ENCODE measurements at regions not wholly inside any gene's neighbourhood (a gene's known extent, or its start where the extent isn't known, plus 50 kb on each side); places are given as distances from the start of the nearest gene placed in this dataset.
"Not testable (repeated sequence)": the region's sequence is repeated elsewhere in the genome, so short reads cannot be mapped to it uniquely, and the experiment has no call there.

DNA sequence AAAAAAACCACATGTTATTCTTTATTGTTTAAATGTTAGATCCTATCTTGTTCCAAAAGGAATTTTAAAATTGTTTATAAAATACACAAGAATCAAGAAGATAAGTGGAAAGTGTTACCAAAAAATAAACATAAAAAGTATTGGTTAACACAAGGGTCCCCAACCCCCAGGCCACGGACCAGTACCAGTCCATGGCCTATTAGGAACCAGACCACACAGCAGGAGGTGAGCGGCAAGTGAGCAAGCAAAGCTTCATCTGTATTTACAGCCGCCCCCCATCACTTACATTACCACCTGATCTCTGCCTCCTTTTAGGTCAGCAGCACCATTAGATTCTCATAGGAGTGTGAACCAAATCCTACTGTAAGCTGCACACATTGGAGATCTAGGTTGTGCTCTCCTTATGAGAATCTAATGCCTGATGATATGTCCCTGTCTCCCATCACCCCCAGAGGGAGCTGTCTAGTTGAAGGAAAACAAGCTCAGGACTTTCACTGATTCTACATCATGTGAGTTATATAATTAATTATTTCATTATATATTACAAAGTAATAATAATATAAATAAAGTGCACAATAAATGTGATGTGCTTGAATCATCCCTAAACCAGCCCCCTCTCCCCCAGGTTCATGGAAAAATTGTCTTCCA is 86.3 kb upstream of the CDK13 start:
- over 99% methylated on average over 3 of the region's 3 CpGs for WGBS
- H3K4me1 ChIP-seq (ENCODE audit: control insufficient read depth in 2 of 2, insufficient read depth in 2 of 2, low read length in 2 of 2); DNase-seq (ENCODE audit: low read depth in 6 of 9, low spot score in 9 of 9); H3K4me3 ChIP-seq (ENCODE audit: low read length in 2 of 2); H3K36me3 ChIP-seq (ENCODE audit: control insufficient read depth in 2 of 2, insufficient read depth in 2 of 2, low read length in 1 of 2); H3K27ac ChIP-seq (ENCODE audit: low read depth in 1 of 2, low read length in 1 of 2); H3K27me3 ChIP-seq (ENCODE audit: control insufficient read depth in 2 of 2, insufficient read depth in 1 of 2, low read length in 1 of 2); H3K9me3 ChIP-seq (ENCODE audit: control insufficient read depth in 2 of 2, insufficient read depth in 1 of 2, low read length in 1 of 2): not testable (repeated sequence)

DNA sequence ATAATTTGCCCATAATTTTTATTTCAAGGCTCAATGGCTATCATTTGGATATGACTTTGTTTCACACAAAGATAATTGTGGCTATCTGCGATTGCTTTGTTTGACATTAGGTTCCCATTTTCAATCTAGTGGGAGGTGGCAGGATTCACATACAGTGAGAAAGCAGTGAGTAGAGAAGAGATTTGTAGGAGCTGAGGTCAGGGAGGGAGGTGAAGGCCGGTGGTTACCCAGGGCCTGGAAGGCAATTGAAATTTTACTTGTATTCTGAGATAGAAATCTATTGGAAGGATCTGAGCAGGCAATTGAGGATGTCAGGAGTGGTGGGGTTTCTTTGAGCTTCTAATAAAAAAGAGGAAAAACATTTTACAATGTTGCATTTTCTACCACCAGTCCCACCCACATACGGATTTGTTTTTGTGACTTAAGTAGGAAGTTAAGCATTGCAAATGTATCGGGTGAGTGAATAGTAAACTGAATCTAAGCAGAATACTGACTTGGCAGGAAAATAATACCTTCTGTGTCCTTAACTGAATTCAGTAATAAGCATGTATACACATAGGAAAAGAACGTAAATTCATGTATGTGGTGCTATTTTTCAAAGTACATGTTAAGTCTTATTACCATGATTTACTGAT is 80.1 kb upstream of the CDK13 start:
- not testable (repeated sequence) for H3K27ac ChIP-seq (ENCODE audit: low read depth in 1 of 2, low read length in 1 of 2); H3K27me3 ChIP-seq (ENCODE audit: control insufficient read depth in 2 of 2, insufficient read depth in 1 of 2, low read length in 1 of 2); H3K4me1 ChIP-seq (ENCODE audit: control insufficient read depth in 2 of 2, insufficient read depth in 2 of 2, low read length in 2 of 2); H3K4me3 ChIP-seq (ENCODE audit: low read length in 2 of 2); DNase-seq (ENCODE audit: low read depth in 6 of 9, low spot score in 9 of 9); H3K36me3 ChIP-seq (ENCODE audit: control insufficient read depth in 2 of 2, insufficient read depth in 2 of 2, low read length in 1 of 2); H3K9me3 ChIP-seq (ENCODE audit: control insufficient read depth in 2 of 2, insufficient read depth in 1 of 2, low read length in 1 of 2)
- 92% methylated on average over 5 of the region's 5 CpGs for WGBS

DNA sequence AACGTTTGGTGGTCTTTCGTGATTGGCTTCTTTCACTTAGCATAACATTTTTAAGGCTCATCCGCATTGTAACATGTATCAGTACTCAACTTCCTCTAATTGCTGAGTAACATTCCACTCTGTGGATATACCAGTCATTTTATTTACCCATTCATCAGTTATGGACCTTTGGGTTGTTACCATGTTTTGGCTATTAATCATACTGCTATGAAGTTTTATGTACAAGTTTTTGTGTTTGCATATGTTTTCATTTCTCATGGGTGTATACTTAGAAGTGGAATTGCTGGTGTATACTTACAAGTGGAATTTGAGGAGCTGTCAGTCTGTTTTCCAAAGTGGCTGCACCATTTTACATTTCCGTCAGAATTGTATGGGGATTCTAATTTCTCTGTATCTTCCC is 78.4 kb upstream of the CDK13 start:
- WGBS: 93% methylated on average over 4 of the region's 4 CpGs
- not testable (repeated sequence) for H3K4me3 ChIP-seq (ENCODE audit: low read length in 2 of 2); H3K9me3 ChIP-seq (ENCODE audit: control insufficient read depth in 2 of 2, insufficient read depth in 1 of 2, low read length in 1 of 2); H3K27me3 ChIP-seq (ENCODE audit: control insufficient read depth in 2 of 2, insufficient read depth in 1 of 2, low read length in 1 of 2); H3K27ac ChIP-seq (ENCODE audit: low read depth in 1 of 2, low read length in 1 of 2); H3K4me1 ChIP-seq (ENCODE audit: control insufficient read depth in 2 of 2, insufficient read depth in 2 of 2, low read length in 2 of 2); H3K36me3 ChIP-seq (ENCODE audit: control insufficient read depth in 2 of 2, insufficient read depth in 2 of 2, low read length in 1 of 2); DNase-seq (ENCODE audit: low read depth in 6 of 9, low spot score in 9 of 9)

DNA sequence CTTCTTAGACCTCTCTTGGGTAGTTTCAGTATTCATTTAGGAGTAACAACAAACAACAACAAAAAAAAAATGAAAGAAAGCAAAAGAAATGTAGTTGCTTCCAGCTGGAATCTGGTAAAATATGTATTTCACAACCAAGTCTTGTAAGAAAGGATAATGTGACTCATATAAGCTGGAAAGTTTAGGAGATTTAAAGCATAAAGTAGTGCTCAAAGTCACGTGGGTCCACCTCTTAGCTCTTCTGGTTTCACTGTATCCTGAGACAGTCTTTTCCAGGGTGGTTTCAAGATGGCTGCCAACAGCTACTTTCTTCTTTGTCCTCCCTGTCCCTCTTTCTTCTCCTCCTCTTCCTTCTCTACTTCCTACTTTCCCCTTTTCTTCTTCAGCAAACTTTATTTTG is 69.5 kb upstream of the CDK13 start:
- 95% methylated on average over 1 of the region's 1 CpG for WGBS
- H3K4me3 ChIP-seq (ENCODE audit: low read length in 2 of 2): no peak overlapping the region

DNA sequence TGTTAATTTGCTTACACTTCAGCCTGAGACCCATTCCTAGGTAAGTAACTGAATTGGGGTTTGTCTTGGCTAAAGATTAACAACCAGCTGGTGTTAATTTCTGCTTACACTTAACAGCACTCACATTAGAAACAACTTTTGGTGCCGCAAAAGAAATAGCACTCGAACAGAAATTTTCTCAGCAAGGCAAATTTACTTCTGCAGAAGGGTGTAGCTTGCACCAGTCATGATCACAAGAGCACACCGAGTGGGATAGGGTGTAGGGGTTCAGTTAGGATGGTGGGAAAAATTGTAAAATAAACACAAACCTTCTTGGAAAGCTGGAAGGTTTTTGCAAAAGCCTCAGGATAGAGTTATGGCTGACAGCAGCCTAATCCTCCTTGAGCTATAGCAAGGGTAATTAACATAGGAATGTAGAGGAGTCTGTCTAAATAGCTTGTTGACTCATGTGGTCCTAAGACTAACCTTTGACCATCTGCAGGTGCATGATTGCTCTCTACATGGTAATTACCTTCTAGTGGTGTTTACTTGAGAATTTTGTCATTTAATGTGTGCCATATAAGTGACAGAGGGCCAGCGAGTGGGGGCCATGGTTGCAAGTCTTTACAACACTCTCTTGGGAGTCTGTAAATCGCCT is 67.8 kb upstream of the CDK13 start:
- no peaks in the 10 kb centered on the region for H3K27me3 ChIP-seq (ENCODE audit: control insufficient read depth in 2 of 2, insufficient read depth in 1 of 2, low read length in 1 of 2)
- H3K36me3 ChIP-seq (ENCODE audit: control insufficient read depth in 2 of 2, insufficient read depth in 2 of 2, low read length in 1 of 2): no peaks in the 10 kb centered on the region
- H3K9me3 ChIP-seq (ENCODE audit: control insufficient read depth in 2 of 2, insufficient read depth in 1 of 2, low read length in 1 of 2): peaks cover 1 to 9% of the 10 kb centered on the region in 2 donors
- no peak overlapping the region for H3K4me3 ChIP-seq (ENCODE audit: low read length in 2 of 2)
- H3K4me1 ChIP-seq (ENCODE audit: control insufficient read depth in 2 of 2, insufficient read depth in 2 of 2, low read length in 2 of 2): no peaks in the 10 kb centered on the region
- no peak for DNase-seq (ENCODE audit: low read depth in 6 of 9, low spot score in 9 of 9)
- H3K27ac ChIP-seq (ENCODE audit: low read depth in 1 of 2, low read length in 1 of 2): no peak overlapping the region
- WGBS: 96% methylated on average over 5 of the region's 5 CpGs

More for the DNA sequence above, 69.5 kb upstream of the CDK13 start:
- DNase-seq (ENCODE audit: low read depth in 6 of 9, low spot score in 9 of 9): no peak
- no peaks in the 10 kb centered on the region for H3K27me3 ChIP-seq (ENCODE audit: control insufficient read depth in 2 of 2, insufficient read depth in 1 of 2, low read length in 1 of 2)
- H3K27ac ChIP-seq (ENCODE audit: low read depth in 1 of 2, low read length in 1 of 2): no peak overlapping the region
- H3K36me3 ChIP-seq (ENCODE audit: control insufficient read depth in 2 of 2, insufficient read depth in 2 of 2, low read length in 1 of 2): no peaks in the 10 kb centered on the region
- no peaks in the 10 kb centered on the region for H3K4me1 ChIP-seq (ENCODE audit: control insufficient read depth in 2 of 2, insufficient read depth in 2 of 2, low read length in 2 of 2)
- H3K9me3 ChIP-seq (ENCODE audit: control insufficient read depth in 2 of 2, insufficient read depth in 1 of 2, low read length in 1 of 2): peaks cover 1 to 9% of the 10 kb centered on the region in 2 donors

DNA sequence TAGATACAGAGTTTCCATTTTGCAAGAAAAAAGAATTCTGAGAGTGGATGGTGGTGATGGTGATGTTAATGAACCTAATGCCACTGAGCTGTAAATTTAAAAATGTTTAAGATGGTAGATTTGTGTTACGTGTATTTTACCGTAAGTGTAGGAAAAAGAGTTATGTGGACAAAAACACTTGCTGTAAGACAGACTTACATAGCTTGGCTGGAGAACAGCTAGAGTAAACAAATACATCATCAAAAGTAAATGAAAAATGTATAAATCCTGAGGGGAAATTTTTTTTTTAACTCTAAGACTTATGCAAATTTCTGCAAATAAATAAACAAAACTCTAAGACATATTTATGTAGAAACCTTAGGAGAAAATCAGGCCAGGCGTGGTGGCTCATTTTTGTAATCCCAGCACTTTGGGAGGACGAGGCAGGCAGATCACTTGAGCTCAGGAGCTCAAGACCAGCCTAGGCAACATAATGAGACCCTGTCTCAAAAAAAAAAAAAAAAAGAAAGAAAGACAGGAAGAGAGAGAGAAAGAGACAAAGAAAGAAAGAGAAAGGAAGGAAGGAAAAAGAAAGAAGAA is 66.2 kb upstream of the CDK13 start:
- 97% methylated on average over 4 of the region's 4 CpGs for WGBS
- Histone ChIP-seq H3K4me3 (ENCODE audit: low read length in 2 of 2) (no peak overlapping the region), H3K36me3 (ENCODE audit: control insufficient read depth in 2 of 2, insufficient read depth in 2 of 2, low read length in 1 of 2) (no peaks in the 10 kb centered on the region), H3K27me3 (ENCODE audit: control insufficient read depth in 2 of 2, insufficient read depth in 1 of 2, low read length in 1 of 2) (no peaks in the 10 kb centered on the region), H3K9me3 (ENCODE audit: control insufficient read depth in 2 of 2, insufficient read depth in 1 of 2, low read length in 1 of 2) (peaks cover 1 to 9% of the 10 kb centered on the region in 2 donors), H3K4me1 (ENCODE audit: control insufficient read depth in 2 of 2, insufficient read depth in 2 of 2, low read length in 2 of 2) (no peaks in the 10 kb centered on the region), H3K27ac (ENCODE audit: low read depth in 1 of 2, low read length in 1 of 2) (no peak overlapping the region)
- DNase-seq (ENCODE audit: low read depth in 6 of 9, low spot score in 9 of 9): no peak

DNA sequence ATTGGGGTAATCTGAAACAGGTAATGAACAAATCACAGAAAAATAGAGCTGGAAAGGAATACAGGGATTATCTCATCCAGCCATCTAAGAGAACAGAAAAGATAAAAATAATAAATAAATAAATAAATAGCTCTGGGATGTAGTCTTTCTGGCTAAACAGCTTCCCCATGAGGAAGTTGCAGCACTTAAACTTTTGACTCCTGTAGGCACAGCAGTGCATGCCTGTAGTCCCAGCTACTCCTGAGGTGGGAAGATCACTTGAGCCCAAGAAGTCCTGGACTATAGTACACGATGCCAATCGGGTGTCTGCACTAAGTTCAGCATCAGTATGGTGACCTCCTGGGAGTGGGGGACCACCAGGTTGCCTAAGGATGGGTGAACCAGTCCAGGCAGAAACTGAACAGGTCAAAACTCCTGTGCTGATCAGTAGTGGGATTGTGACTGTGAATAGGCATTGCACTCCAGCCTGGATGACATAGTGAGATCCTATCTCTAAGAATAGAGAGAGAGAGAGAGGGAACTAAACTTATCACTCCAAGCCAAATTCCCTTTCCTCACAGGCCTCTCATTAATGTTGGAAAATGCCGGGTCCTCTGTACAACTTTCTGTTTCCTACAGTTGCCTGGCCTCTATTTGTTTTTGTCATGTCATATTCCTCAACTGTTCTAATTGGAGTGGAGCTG is 61.7 kb upstream of the CDK13 start:
- no peaks in the 10 kb centered on the region for H3K27me3 ChIP-seq (ENCODE audit: control insufficient read depth in 2 of 2, insufficient read depth in 1 of 2, low read length in 1 of 2)
- DNase-seq (ENCODE audit: low read depth in 6 of 9, low spot score in 9 of 9): no peak
- WGBS: 92% methylated on average over 3 of the region's 3 CpGs
- H3K36me3 ChIP-seq (ENCODE audit: control insufficient read depth in 2 of 2, insufficient read depth in 2 of 2, low read length in 1 of 2): no peaks in the 10 kb centered on the region
- H3K27ac ChIP-seq (ENCODE audit: low read depth in 1 of 2, low read length in 1 of 2): no peak overlapping the region
- H3K9me3 ChIP-seq (ENCODE audit: control insufficient read depth in 2 of 2, insufficient read depth in 1 of 2, low read length in 1 of 2): no peaks in the 10 kb centered on the region
- no peaks in the 10 kb centered on the region for H3K4me1 ChIP-seq (ENCODE audit: control insufficient read depth in 2 of 2, insufficient read depth in 2 of 2, low read length in 2 of 2)
- no peak overlapping the region for H3K4me3 ChIP-seq (ENCODE audit: low read length in 2 of 2)

DNA sequence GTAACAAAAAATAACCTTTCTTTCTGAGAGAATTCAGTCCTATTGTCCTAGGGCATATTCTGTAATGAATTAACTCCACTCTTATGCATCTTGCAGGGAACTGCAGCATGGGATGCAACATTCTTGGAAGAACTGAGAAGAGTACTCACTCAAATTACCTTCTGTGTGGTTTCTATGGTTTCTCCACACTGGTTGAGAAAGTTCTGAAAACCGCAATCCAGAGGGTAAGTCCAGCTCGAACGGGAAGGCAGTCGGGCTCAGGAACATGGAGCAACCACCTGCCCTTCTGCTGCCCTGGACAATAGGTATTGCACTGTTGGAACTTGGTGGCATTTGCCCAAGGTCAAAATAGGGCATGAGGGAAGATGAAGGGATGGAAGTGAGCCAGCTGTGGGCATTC is 59.6 kb upstream of the CDK13 start:
- DNase-seq (ENCODE audit: low read depth in 6 of 9, low spot score in 9 of 9): no peak
- peaks cover 0 to 3% of the 10 kb centered on the region in 2 donors for H3K4me1 ChIP-seq (ENCODE audit: control insufficient read depth in 2 of 2, insufficient read depth in 2 of 2, low read length in 2 of 2)
- no peak overlapping the region for H3K27ac ChIP-seq (ENCODE audit: low read depth in 1 of 2, low read length in 1 of 2)
- no peak overlapping the region for H3K4me3 ChIP-seq (ENCODE audit: low read length in 2 of 2)
- no peaks in the 10 kb centered on the region for H3K9me3 ChIP-seq (ENCODE audit: control insufficient read depth in 2 of 2, insufficient read depth in 1 of 2, low read length in 1 of 2)
- no peaks in the 10 kb centered on the region for H3K27me3 ChIP-seq (ENCODE audit: control insufficient read depth in 2 of 2, insufficient read depth in 1 of 2, low read length in 1 of 2)
- 97% methylated on average over 4 of the region's 4 CpGs for WGBS
- no peaks in the 10 kb centered on the region for H3K36me3 ChIP-seq (ENCODE audit: control insufficient read depth in 2 of 2, insufficient read depth in 2 of 2, low read length in 1 of 2)

DNA sequence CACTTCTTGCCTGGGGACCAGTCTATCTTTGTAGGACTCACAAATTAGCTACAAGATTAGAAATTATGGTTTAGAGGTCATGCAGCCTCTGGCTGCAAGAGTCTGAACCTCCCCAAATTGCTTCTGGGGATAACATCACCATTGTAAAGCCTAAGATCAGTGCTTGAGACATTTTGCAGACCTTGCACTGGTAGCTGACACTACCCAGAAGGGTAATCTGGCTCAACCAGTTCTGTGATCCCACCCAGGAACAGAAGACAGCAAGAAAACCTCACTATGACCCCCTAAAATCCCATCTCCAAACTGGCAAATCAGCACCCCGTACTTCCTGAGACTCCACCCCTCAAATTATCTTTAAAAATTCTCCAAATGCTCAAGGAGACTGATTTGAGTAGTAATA is 58.2 kb upstream of the CDK13 start:
- no peak overlapping the region for H3K27ac ChIP-seq (ENCODE audit: low read depth in 1 of 2, low read length in 1 of 2)
- no peak for DNase-seq (ENCODE audit: low read depth in 6 of 9, low spot score in 9 of 9)
- no peaks in the 10 kb centered on the region for H3K36me3 ChIP-seq (ENCODE audit: control insufficient read depth in 2 of 2, insufficient read depth in 2 of 2, low read length in 1 of 2)
- 94% methylated on average over 1 of the region's 1 CpG for WGBS
- no peak overlapping the region for H3K4me3 ChIP-seq (ENCODE audit: low read length in 2 of 2)
- H3K9me3 ChIP-seq (ENCODE audit: control insufficient read depth in 2 of 2, insufficient read depth in 1 of 2, low read length in 1 of 2): no peaks in the 10 kb centered on the region
- peaks cover 0 to 3% of the 10 kb centered on the region in 2 donors for H3K4me1 ChIP-seq (ENCODE audit: control insufficient read depth in 2 of 2, insufficient read depth in 2 of 2, low read length in 2 of 2)
- no peaks in the 10 kb centered on the region for H3K27me3 ChIP-seq (ENCODE audit: control insufficient read depth in 2 of 2, insufficient read depth in 1 of 2, low read length in 1 of 2)

Measured in thymus (tissue), 11 donors.